ENCODE measurements at regions not wholly inside any gene's neighbourhood (a gene's known extent, or its start where the extent isn't known, plus 50 kb on each side); places are given as distances from the start of the nearest gene placed in this dataset.

DNA sequence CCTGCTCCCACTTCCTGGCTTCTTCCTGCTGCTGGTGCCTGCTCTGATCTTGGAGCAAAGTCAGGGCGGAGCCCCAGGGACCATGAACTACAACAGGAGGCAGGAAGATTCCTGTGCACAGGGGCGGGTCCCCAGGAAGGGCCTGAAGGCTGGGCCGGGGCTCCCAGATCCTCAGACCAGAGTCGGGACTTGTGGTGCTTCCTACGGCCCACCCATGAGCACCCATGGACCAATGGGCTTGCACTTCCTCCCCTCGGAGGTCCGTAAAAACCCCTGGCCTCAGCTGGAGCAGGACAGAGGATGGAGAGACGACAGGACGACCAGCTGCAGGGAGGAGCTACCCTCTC lies 1287.1 kb downstream of the TMEM121 start:
- TF ChIP-seq POLR2AphosphoS5 (IDR thresholded peaks at IDR 0.05; ENCODE audit: low read depth, low read length) (no peak), TAF1 (IDR thresholded peaks at IDR 0.05; ENCODE audit: borderline replicate concordance, low read depth, low read length) (no peak), POLR2A (IDR thresholded peaks at IDR 0.05; ENCODE audit: low read depth, low read length) (no peak)
- FAIRE-seq (no peak), DNase-seq (ENCODE audit: insufficient read length) (no peak)

DNA sequence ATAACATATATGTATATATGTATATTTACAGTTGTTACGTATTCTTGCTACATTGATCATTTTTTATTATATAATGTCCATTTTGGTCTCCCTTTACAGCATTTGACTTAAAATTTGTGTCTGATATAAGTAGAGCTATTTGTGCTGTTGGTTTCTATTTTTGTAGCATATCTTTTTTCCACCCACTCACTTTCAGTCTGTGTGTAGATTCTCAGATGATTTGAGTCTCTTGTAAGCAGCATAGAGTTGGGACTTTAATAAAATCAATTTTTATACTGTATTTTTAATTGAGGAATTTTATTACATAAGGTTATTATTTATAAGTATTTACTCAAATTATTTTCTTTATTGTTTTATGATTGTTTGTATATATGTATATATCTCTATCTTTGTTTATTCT lies 1293.7 kb downstream of the TMEM121 start:
- no peak for TF ChIP-seq TAF1 (IDR thresholded peaks at IDR 0.05; ENCODE audit: borderline replicate concordance, low read depth, low read length)
- TF ChIP-seq POLR2A (IDR thresholded peaks at IDR 0.05; ENCODE audit: low read depth, low read length), result no peak
- no peak for TF ChIP-seq POLR2AphosphoS5 (IDR thresholded peaks at IDR 0.05; ENCODE audit: low read depth, low read length)
- FAIRE-seq (no peak), DNase-seq (ENCODE audit: insufficient read length) (no peak)

DNA sequence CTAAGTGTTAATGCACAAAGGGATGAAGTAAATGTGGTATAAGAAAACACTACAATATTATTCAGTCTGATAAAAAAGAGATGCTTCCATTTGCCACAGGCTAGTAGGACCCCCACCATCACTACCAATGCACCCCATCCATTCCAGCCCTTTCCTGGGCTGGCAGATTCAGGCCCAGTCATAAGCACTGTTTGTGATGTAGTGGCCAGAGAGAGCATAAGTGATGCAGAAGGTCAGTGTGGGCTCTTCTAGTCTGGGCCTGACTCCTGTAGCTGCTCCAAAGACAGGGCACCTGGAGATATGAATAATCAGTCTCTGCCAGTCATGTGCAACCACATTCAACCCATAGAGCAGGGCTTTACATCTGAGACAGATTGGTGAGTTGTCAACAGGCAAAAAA lies 1294.7 kb downstream of the TMEM121 start:
- FAIRE-seq (peak; percentile 76), DNase-seq (ENCODE audit: insufficient read length) (no peak)
- TF ChIP-seq POLR2A (IDR thresholded peaks at IDR 0.05; ENCODE audit: low read depth, low read length), result no peak
- TF ChIP-seq POLR2AphosphoS5 (IDR thresholded peaks at IDR 0.05; ENCODE audit: low read depth, low read length), result no peak
- no peak for TF ChIP-seq TAF1 (IDR thresholded peaks at IDR 0.05; ENCODE audit: borderline replicate concordance, low read depth, low read length)

DNA sequence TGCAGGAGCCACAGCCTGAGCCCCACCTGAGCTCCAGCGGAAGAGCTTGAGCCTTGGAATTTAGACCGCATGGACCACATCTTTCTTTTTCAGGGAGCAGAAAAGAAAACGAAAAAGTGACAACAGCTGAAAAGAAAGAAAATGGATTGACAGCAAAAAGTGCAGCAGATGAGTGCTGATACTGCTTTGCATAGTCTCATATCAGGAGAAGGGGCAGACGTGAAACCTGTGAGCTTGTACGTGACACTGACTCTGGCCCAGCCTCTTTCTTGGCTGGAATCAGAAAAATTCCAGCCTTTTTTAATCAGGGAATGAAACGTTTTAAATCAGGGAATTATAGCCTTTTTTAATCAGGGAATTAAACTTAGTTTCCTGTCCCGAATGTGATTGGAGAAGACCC lies 1296.5 kb downstream of the TMEM121 start:
- DNase-seq (ENCODE audit: insufficient read length), result no peak
- peak; percentile 92 for FAIRE-seq
- no peak for TF ChIP-seq POLR2AphosphoS5 (IDR thresholded peaks at IDR 0.05; ENCODE audit: low read depth, low read length)

DNA sequence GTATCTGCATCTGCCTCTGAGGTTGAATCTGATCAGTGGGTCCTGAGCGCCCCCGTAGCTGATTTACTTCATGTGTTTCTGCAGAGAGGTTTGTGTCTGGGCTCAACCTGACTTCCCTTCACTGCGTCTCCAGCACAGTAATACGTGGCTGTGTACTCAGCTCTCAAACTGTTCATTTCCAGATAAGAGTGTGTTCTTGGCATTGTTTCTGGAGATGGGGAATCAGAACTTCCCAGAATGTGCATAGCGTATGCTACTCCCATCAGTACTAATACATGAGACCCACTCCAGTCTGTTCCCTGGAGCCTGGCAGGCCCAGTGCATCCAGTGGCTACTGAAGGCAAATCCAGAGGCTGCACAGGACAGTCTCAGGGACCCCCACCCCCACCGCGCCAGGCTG lies 1297.2 kb downstream of the TMEM121 start:
- no peak for DNase-seq (ENCODE audit: insufficient read length)
- TF ChIP-seq POLR2A (IDR thresholded peaks at IDR 0.05; ENCODE audit: low read depth, low read length) (no peak), TAF1 (IDR thresholded peaks at IDR 0.05; ENCODE audit: borderline replicate concordance, low read depth, low read length) (no peak), POLR2AphosphoS5 (IDR thresholded peaks at IDR 0.05; ENCODE audit: low read depth, low read length) (no peak)
- peak; percentile 84 for FAIRE-seq

DNA sequence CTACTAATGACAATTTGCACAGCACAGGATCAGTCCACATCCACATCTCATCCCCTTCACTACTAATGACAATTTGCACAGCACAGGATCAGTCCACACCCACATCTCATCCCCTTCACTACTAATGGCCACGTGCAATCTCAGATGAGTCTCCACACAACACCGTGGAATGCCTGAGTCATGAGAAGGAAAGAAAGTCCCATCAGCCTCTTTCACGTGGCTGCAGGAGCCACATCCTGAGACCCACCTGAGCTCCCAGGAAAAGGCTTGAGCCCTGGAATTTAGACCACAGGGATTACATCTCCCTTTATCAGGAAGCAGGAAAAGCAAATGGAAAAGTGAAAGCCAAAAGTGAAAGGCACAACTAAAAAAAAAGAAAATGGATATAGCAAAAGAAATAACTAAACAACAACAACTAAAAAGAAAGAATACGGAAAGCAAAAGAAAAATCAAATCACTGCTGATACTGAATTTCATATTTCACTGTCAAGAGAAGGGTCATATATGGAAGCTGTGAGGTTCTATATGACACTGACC lies 1300.5 kb downstream of the TMEM121 start:
- FAIRE-seq (no peak), DNase-seq (ENCODE audit: insufficient read length) (no peak)
- no peak for TF ChIP-seq POLR2AphosphoS5 (IDR thresholded peaks at IDR 0.05; ENCODE audit: low read depth, low read length)
- no peak for TF ChIP-seq POLR2A (IDR thresholded peaks at IDR 0.05; ENCODE audit: low read depth, low read length)
- no peak for TF ChIP-seq TAF1 (IDR thresholded peaks at IDR 0.05; ENCODE audit: borderline replicate concordance, low read depth, low read length)

DNA sequence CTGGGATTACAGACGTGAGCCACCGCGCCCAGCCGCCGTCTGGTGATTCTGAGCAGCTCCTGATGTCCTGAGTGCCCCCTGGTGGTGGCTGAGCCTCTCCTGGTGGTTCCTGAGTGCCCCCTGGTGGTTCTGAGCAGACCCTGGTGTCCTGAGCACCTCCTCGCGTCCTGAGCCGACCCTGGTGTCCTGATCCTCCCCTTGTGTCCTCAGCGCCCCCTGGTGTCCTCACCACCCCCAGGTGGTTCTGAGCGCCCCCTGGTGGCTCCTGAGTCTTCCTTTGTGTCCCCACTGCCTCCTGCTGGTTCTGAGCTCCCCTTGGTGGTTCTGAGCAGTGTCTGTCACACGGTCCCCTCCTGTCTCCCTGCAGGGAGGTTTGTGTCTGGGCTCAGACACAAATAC lies 1304.9 kb downstream of the TMEM121 start:
- FAIRE-seq (peak; percentile 100), DNase-seq (ENCODE audit: insufficient read length) (peak; percentile 41)
- TF ChIP-seq TAF1 (IDR thresholded peaks at IDR 0.05; ENCODE audit: borderline replicate concordance, low read depth, low read length) (peak; percentile 24; the same call in 1 of the 2 replicates), POLR2A (IDR thresholded peaks at IDR 0.05; ENCODE audit: low read depth, low read length) (peak; percentile 57; the same call in 1 of the 2 replicates), POLR2AphosphoS5 (IDR thresholded peaks at IDR 0.05; ENCODE audit: low read depth, low read length) (0 out of 2 replicates have a peak, but pooled peaks have one; percentile 30)

DNA sequence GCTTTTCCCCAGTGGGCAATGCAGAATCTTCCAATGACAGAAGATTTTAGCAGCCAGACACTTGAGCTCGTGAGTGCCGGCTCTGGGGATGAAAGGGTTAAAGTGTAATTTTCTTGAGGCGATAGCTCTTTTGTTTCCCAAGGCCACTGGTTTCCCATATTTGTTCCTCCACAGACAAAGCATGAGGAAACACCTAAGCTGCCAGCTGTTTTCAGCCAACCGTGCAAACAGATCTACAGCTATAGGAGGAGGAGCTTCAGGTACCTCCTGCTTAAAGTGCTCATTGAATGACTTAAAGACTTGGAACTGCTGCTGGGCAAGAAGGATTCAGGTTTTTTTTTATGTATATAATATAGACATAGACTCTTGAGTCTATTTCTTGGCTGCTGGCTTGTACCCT lies 1311.5 kb downstream of the TMEM121 start:
- TF ChIP-seq POLR2A (IDR thresholded peaks at IDR 0.05; ENCODE audit: low read depth, low read length) (no peak), POLR2AphosphoS5 (IDR thresholded peaks at IDR 0.05; ENCODE audit: low read depth, low read length) (no peak), TAF1 (IDR thresholded peaks at IDR 0.05; ENCODE audit: borderline replicate concordance, low read depth, low read length) (no peak)
- DNase-seq (ENCODE audit: insufficient read length) (no peak), FAIRE-seq (no peak)

DNA sequence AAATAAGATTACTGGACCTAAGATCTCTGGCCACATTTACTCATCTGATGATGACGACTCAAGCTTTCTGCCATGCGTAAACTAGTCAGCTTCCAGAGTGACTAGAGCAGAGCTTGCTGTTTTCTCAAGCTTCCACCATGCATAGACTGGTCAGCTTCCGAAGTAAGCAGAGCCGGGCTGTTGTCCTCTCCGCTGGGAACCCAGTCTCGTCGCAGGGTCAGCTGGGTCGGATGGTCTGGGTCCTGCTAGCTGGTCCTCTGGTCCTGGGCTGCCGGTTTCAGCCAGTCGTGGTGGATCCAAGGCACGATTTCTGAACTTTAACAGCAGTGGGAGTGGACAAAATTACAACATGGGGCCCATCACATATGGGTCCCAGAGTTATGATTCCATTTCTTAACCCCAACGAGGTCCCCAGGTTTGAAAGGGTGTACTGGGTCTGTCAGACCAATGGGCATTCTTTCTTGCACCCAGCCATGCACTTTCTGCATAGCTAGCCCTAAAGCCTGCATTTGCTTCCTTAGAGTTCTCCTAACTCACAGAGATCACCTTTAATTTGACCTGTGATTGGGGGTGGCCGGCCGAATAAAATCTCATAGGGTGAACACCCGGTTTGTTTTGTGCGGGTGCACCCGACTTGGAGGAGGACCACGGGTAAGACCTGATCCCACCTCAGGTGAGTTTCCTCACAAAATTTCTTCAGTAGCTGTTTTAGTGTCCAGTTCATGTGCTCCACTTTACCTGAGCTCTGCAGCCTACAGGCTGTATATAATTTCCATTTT lies 1312.8 kb downstream of the TMEM121 start:
- FAIRE-seq (no peak), DNase-seq (ENCODE audit: insufficient read length) (no peak)
- TF ChIP-seq POLR2AphosphoS5 (IDR thresholded peaks at IDR 0.05; ENCODE audit: low read depth, low read length) (no peak), POLR2A (IDR thresholded peaks at IDR 0.05; ENCODE audit: low read depth, low read length) (no peak), TAF1 (IDR thresholded peaks at IDR 0.05; ENCODE audit: borderline replicate concordance, low read depth, low read length) (no peak)

DNA sequence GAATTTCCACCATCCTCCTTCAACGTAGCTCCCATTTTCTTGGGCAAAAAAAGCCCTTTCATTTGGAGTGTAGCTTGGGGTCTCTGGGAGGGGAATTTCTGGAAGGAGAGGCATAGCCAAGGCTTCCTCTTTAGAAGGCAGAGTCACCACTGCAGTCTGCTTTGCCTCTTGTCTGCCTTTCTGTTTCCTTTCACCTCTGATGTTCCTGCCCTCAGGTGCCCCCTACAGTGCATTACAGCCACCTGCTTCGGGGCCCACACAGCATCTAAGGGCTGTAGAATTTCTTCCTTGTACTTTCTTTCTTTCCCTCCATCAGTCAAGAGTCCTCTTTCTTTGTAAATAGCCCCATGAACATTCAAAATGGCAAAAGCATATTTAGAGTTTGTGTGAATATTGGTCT lies 1313.9 kb downstream of the TMEM121 start:
- DNase-seq (ENCODE audit: insufficient read length) (no peak), FAIRE-seq (peak; percentile 76)
- TF ChIP-seq TAF1 (IDR thresholded peaks at IDR 0.05; ENCODE audit: borderline replicate concordance, low read depth, low read length), result no peak
- no peak for TF ChIP-seq POLR2AphosphoS5 (IDR thresholded peaks at IDR 0.05; ENCODE audit: low read depth, low read length)
- no peak for TF ChIP-seq POLR2A (IDR thresholded peaks at IDR 0.05; ENCODE audit: low read depth, low read length)

DNA sequence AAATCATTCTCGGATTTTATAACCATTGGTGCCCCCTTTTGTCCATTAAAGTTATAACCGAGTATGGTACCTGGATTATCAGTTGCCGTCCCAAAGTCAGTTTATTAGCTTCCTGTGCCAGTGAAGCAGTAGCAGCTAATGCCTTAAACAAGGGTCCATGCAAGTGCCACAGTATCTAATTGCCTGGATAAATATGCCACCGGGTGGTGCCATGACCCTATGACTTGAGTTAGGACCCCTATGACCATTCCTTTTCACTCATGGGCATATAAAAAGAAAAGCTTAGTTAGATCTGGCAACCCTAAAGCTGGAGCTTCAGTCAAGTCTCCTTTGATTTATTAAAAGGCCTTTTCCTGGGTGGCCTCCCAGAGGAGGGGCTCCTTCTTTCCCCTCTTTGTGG lies 1314.6 kb downstream of the TMEM121 start:
- no peak for DNase-seq (ENCODE audit: insufficient read length)
- no peak for FAIRE-seq
- TF ChIP-seq TAF1 (IDR thresholded peaks at IDR 0.05; ENCODE audit: borderline replicate concordance, low read depth, low read length) (no peak), POLR2A (IDR thresholded peaks at IDR 0.05; ENCODE audit: low read depth, low read length) (no peak), POLR2AphosphoS5 (IDR thresholded peaks at IDR 0.05; ENCODE audit: low read depth, low read length) (no peak)

DNA sequence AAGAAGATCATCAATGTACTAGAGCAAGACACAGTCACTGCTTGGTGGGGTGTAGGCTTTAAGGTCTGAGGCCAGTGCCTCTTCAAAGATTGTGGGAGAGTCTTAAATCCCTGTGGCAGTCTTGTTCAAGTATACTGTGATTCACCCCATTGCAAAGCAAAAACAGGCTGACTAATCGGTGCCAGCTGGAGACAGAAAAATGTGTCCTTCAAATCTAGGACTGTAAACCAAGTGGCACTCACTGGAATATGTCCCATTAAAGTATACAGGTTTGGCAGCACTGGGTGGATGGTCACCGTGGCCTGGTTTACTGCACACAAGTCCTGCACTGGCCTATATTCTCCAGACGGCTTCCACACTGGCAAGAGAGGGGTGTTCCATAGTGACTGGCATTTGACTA lies 1315.3 kb downstream of the TMEM121 start:
- DNase-seq (ENCODE audit: insufficient read length) (no peak), FAIRE-seq (no peak)

More for the DNA sequence above, 1315.3 kb downstream of the TMEM121 start:
- TF ChIP-seq TAF1 (IDR thresholded peaks at IDR 0.05; ENCODE audit: borderline replicate concordance, low read depth, low read length) (no peak), POLR2A (IDR thresholded peaks at IDR 0.05; ENCODE audit: low read depth, low read length) (no peak), POLR2AphosphoS5 (IDR thresholded peaks at IDR 0.05; ENCODE audit: low read depth, low read length) (no peak)
